ENCODE measurements at regions not wholly inside any gene's neighbourhood (a gene's known extent, or its start where the extent isn't known, plus 50 kb on each side); places are given as distances from the start of the nearest gene placed in this dataset.
"Not testable (repeated sequence)": the region's sequence is repeated elsewhere in the genome, so short reads cannot be mapped to it uniquely, and the experiment has no call there.

- not testable (repeated sequence) for DNase-seq
Measured at GRCh38 chrX:99988532-99988931, 421.5 kb downstream of the PCDH19 start.

- no peak for DNase-seq
Measured at GRCh38 chrX:99973572-99974226, 436.4 kb downstream of the PCDH19 start.

- no peak for DNase-seq
Measured at GRCh38 chrX:99939883-99940232, 470.2 kb downstream of the PCDH19 start.

GRCh38 chrX:99939206-99939882, 470.7 kb downstream of the PCDH19 start:
- not testable (repeated sequence) for DNase-seq

DNA sequence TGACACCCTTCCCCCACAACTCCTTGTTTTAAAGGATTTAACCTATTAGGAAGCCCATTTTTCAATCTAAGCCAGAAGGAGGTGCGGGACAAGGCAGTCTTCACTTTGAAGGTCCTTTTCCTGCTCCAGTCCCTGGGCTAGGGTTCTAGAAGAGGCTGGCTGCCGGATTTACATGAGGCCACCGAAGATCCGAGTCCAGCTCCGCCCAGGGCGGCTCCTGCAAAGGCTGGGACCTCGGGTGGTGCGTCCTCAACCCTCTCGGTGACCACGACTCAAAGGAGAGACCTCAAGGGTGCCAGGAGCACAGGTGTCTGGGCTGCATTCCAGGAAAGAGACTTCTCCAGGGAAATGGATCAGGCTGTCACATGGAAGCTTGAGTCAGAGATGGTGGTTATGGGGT, 471.6 kb downstream of the PCDH19 start:
- no peak for DNase-seq

DNA sequence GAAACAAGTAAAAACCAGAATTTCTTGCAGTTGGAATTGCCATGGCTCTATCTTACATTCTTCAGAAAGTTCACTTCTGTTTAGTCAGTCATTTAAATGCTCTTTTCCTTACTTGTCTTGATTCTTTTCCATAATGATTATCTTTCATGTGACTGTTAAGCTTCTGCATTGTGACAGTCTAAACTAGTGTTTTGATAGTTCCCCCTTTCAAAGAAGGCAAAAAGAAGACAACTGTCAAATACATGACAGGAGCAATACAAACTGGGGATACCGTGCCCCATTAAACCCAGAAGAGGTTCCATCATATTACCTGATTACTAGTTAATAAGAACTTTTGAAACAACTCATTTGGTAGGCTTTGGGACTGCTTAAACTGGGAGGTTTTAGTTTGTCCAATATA, 476.2 kb downstream of the PCDH19 start:
- DNase-seq: no peak

GRCh38 chrX:99914635-99915034, 495.4 kb downstream of the PCDH19 start:
- peak; percentile 83 for DNase-seq

GRCh38 chrX:99913611-99914010, 496.5 kb downstream of the PCDH19 start:
- no peak for DNase-seq

GRCh38 chrX:99909946-99910345, 500.1 kb downstream of the PCDH19 start:
- no peak for DNase-seq

- DNase-seq: no peak
Measured at GRCh38 chrX:99901091-99901490, 509.0 kb downstream of the PCDH19 start.

GRCh38 chrX:99887918-99888317, 522.2 kb downstream of the PCDH19 start:
- DNase-seq: no peak

DNA sequence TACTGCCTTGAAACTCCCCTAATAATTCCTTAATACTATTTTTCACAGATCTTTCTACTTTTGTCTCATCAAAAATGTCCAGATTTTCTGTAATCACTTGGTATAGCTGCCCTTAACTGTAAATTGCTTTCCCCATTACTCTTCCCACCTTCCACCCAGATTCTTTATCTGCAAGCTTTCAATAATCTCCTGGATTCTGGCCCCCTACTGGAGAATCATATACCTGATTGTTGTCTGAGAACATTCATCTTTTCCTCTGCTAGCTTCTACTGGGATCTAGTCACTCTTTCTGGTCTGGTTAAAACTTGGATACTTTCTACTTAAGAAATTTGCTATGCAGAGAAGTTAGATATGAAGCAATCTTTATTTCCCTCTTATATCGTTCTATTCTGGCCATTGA, 552.6 kb downstream of the PCDH19 start:
- DNase-seq: no peak

- no peak for DNase-seq
Measured at GRCh38 chrX:99833821-99834220, 576.3 kb downstream of the PCDH19 start.

DNA sequence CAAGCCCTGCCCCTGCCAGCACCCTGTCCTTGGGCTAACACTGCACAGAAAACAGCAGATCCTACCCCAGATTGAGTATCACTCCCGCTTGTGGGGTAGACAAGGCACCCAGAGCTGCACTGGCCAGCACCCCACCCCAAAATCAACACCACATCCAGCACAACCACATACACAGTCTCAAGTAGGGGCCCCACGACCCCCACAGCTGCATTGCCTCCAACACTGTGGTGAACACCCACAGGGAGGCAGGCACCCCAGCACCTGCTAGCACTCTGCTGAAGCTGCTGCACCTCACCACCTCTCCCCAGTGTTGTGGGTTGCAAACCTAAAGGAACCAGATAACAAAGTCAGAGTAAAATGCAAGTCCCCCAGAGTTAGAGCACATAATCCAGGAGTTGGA, 589.9 kb downstream of the PCDH19 start:
- DNase-seq: no peak

DNA sequence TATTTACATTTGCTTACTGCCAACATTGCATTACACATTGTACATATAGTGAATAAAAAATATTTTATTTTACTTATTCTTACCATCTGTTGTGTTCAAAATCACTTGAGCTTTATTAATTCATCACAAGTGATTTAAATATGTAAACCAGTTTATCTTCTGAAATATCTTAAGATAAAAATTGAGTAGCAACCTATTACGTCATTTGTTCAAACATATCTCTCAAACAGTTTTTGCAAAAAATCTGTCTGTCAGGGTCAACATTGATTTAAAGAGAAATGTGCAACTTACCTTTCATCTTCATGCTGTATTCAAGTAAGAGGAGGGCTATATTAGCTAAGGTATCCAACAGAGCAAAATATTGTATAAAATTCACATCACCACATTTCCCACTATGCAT, 610.1 kb downstream of the PCDH19 start:
- no peak for DNase-seq

- no peak for DNase-seq
Measured at GRCh38 chrX:99798936-99799335, 611.1 kb downstream of the PCDH19 start.

- no peak for DNase-seq
Measured at GRCh38 chrX:99795495-99795894, 614.6 kb downstream of the PCDH19 start.

DNA sequence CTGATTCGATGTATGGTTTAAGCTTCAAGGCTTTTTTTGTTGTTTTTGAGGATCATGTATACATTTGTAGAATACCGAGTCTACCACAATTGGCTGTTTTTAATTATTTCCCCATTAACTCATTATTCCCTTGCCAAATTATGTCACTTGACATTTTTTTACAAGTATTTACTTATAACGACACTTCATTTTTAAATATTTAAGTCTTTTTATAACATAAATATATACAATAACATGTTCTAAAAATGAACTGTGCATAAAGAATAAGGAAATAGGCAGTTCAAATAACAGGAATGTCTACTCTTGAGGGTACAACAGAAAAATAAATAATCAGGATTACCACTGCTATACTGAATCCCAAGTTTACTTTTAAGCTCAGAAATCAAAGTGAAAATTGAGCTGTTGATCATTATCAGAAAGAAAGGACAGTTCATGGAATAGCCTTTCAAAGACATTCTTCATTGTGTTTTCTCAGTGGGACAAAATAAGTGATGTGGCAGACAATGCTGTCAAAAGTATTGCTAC, 627.5 kb downstream of the PCDH19 start:
- no peak for DNase-seq

GRCh38 chrX:99777912-99778311, 632.2 kb downstream of the PCDH19 start:
- DNase-seq: no peak

DNA sequence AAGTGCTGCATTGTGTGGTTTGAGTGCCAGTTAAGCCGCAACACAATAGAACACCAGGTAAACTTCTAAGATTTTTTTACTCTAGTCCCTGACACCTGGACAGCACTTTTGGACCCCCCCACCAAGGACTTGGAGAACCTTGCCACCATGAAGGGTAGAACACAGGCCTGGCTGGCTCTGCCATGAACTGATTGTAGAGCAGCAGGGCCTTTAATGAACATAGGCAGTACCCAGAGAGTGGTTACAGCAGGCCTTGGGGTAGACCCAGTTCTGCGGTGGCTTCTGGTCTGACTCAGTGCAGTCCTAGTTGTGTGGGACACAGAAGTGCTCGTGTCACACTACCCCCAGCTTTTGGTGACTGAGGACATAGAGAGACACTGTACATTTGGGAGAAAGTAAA, 648.3 kb downstream of the PCDH19 start:
- DNase-seq: no peak

GRCh38 chrX:99752776-99753175, 657.3 kb downstream of the PCDH19 start:
- no peak for DNase-seq

- no peak for DNase-seq
Measured at GRCh38 chrX:99750721-99751120, 659.4 kb downstream of the PCDH19 start.

- peak; percentile 2 for DNase-seq
Measured at GRCh38 chrX:99722094-99722493, 688.0 kb downstream of the PCDH19 start.

DNA sequence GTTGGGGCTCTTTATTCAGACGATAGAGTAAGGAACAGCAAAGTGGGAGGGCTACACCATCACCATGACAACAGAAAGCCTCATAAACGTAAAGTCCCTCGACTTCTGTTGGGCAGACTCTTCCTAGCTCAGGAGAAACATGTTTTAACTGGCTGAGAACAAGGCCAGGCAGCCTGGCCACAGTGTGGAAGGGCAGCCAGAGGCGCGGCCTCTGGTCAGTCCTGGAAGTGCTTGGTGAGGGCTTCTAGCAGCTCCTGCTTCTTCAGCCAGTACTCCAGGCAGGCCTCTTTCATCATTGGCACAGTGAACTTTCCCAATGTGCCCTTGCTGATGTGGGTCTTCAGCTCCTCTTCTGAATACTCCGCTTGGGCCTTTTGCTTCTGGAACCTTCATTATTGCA, 690.9 kb downstream of the PCDH19 start:
- no peak for DNase-seq

DNA sequence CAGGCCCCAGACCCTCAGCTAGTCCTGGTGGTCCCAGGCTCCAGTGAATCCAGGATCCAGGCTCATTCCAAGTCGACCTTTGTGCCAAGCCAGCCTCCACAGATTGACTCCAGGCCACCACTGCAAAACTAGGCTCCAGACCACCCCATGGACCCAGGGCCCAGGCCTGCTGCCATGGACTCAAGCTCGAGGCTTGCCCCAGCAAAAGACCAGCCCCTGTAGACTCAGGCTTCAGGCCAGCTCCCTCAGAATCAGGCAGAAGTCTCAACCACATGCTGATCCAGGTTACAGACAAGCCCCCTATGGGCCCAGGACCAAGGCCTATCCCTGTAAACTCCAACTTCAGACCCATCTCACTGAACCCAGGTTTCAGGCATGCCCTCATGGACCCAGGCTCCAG, 692.4 kb downstream of the PCDH19 start:
- DNase-seq: no peak
